HG03196 (cell line): ENCODE measurements at regions not wholly inside any gene's neighbourhood (a gene's known extent, or its start where the extent isn't known, plus 50 kb on each side); places are given as distances from the start of the nearest gene placed in this dataset.

Source experiments
- ATAC-seq: cut with Tn5 transposase; IDR thresholded peaks from one replicate; pipeline ENCODE4 v1.9.1; 2021; ENCODE audit not compliant: unreplicated experiment

DNA sequence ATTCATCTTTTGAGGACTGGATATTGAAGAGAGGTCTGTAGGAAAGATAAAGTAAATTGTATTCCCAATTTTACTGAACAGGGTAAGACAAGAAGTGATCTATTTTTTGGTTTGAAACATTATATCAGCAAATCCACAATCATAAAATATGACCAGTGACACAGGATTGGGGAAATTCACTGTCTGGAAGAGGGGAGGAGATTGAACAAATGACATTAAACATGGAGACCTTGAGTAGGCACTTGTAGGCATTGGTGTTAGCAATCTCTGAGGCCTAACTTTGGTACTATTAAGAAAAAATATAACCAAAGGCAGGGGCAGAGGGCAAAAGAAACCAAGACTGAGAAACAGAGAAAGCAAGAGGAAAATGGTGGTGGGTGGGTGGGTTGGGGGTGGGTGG, 132.6 kb upstream of the TMEM161B start:
- ATAC-seq: no peak

DNA sequence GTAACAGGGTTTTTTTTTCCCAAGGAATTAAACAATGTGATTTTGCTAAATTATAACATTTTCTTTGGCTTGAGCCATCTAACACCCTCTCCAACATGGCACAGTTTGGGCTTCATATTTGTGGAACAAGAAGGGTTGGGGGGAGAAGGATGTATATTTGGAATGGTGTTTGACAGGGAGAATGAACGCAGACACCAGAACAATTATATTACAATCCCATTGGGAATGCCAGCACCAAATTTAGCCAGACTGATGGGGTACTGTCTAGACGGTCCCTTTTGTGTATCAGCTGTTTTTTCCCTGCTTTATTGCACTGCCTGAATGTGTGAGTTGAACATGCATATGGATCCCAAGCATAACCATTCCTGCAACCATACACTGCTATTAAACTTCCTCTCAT, 130.9 kb upstream of the TMEM161B start:
- no peak for ATAC-seq

DNA sequence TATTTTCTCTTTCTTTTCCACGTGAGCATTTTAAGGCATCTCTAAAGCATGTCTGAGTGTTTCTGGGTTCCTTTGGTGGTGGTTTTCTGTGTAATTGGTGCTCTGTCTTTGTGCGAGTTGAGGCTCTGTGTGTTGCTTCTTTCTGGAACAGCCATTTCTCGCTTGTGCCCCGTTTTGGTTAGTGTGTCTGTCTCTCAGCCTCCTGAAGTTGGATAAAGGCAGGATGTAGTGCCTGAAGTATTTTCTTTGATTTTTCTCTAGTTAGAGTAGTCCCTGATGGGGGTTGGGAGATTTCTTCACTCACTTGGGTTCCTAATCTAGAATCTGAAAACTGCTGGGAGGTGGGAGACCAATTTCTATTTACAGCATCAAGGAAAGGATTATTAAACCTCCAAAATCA, 129.7 kb upstream of the TMEM161B start:
- no peak for ATAC-seq

DNA sequence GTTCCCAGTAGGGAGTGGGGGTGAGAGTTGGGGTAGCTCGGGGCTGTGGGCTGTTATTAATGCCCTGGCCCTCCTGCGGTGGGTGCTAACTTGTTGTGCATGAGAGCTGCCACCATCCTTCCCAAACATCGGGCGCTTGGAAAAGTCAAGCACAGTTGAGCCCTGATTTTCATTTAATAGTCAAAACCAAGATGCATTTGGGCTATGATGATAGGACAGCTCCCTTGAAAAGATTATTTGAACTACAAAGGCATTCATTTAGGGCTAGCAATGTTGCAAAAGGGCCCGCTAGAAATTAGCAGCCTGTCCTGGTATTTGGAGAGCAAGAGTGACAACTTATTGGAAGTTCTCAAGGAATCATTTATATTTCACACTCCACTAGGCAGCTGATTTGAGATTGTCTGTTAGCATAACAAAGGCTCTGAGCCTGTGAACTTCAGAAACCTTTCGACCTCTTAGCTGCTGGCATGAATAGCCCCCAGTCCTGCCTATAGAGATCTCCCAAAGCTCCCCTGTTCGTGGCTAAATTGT, 128.2 kb upstream of the TMEM161B start:
- no peak for ATAC-seq

DNA sequence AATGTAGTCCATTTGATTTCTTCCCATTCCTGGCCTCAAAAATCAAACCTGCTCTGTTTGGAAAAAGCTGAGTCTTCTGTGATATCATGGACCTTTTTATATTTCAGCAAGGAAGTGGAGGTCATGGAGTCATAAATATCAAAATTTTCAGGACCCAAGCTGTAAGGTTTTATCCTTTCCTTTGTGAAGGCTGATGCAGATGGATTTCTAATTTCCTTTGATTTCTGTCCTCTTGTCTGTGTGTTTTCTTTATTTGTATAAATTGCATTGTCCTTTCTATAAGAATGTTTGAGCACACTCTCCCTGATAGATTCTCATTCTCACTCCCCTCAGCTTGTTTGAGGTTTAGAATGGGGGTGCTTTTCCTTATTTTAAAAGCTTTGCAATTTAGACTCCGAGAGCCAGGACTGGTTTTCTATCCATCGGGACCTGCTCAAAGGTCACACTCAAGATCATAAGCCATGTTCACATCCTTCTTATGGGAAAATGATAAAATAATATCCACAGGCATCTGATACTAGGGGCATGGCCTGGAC, 127.4 kb upstream of the TMEM161B start:
- no peak for ATAC-seq

DNA sequence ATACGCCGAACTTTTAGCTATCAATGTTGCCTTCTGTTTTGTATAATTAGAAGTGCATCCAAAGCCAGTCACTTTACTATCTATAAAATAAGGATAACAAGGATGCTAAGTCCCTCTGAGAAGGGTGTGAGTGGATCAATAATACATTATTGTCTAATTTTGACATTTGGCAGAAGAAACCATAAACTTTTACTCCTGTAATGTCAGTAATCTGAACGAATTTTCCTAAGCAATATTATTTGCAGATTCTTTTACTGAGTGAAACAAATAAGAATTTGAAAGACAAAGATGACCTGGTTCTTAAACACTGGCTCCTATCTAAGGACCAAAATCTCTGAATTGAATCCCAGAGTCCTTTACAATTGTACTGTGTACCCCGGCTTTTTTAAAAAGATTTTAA, 126.6 kb upstream of the TMEM161B start:
- ATAC-seq: no peak

DNA sequence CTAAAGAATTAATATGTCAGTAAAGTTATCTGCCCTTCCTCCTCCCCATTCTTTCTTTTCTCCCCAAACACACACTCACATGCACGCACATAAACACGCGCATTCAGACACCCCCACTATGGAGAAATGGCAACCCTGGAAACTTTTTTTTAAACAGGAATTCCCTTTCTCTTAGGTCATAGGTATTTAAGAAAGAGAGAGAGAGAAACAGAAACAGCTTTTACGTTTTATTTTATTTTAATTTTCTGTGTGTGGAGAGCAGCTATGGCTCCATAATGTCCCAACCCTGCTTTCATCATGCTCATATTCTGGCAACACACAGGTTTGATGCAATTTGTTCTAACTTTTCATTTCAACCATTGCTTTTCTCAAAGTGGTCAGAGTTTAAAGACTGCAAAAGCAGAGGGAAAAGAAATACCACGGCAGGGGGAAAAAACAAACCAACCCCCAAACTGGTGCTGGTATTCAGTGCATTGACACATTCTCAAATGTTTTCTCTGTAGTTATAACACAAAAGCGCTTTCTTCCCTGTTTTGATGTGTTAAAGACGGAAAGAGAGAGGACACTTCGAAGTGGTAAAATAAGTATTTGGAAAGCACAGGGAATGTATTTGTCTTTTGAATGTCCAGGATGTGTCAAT, 126.0 kb upstream of the TMEM161B start:
- ATAC-seq: no peak

DNA sequence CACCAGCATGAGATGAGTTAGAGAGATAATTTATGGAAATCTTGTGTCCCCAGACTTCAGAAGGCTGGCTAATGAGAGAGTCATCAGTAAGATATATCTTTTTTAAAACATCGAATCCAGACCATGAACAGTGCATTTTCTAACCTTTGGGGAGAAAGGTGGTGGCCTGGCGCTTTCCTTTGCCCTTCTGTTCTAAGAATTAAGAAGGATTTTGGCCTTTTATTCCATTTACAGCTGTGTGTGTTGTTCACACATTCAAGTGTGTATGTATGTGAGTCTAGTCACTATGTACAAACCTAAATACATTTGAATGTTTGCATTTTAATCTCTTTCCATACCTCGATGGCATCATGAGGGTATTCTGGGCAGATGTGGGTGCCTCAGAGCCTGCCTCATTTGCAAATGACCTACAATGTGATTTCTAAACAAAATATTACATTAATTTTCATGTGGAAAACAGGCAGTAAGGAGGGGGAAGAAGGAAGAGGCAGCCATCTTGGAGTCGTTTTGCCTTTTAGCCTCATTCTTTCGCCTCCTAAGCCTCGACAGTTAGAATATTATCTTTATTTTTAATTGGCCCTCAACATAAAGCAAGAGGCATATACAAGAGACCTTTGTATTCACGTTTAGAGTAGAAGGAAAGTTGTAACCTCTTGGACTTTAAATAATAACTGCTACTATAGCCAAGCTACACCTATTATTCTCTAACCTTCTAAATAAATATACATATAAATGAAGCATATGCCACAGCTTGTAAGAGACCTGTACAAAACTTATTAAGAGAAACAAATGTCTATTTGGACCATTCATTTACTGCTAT, 125.3 kb upstream of the TMEM161B start:
- ATAC-seq: no peak

DNA sequence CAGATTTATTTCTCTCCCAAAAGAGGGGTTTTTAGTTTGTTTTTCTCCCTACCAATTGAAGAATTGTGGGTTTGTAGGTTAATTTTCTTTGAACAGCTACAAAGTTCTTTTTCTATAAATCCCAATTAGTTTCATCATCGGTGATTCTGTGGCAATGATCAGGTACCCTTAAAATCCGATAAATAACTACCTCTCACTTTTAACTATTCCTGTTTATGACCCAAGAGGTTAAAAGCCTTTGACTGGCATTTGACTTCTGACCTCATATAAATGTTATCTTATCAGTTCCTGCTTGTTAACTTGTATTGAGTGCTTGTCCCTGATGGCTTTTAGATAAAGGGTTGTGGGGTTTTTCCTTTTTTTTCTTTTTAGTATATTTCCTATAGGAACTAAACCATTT, 124.4 kb upstream of the TMEM161B start:
- no peak for ATAC-seq

DNA sequence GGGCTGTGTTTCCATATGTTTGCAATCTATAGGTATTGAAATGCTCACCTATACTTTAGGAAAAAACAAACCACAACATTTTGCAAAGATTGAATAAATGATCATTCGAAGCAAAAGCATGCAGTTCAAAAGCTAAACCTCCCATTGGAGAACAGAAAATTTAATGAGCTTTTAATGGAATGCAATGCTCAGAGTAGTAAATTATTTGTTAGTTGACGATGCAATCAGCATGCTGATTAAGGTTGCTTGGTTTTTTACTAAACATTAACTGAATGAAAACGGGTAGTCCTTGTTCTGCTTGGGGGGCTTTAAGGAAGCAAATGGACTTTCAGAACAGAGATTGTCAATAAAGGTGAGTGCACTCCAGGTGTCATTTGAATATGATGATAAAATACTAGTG, 123.3 kb upstream of the TMEM161B start:
- ATAC-seq: no peak

DNA sequence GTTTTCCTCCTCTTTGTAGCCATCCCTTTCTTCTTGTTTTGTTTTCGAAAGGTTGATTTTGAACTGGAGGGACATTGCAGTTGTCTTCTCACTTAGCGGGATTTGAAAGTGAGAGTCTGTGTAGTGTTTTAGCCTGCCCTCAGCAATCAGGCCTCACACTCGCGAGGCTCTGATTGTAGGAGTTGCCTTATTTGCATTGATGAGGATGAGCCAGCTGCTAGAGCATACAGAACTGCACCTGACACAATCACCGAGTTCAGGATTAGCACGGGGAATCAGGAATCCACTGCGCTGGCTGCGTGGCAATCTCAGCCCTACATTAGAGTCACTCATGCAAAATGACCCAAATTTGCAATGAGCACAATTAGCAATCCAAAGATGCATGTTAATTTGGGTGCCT, 122.5 kb upstream of the TMEM161B start:
- ATAC-seq: no peak

DNA sequence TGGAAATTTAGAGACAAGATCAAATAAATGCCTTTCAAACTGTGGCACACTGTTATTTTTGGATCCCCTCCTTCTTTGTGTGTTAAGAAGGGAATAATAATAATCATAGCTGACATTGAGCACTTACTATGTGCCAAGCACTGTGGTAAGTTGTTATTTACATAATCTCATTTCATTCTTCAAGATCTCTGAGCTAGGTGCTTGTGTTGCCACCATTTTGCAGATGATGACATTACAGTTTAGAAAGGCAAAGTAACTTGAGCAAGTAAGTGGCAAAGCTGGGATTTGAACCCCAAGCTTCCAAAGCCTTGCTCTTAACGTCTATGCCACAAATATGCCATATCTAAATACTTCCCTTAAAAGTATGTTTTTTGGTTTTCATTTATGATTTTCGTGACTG, 121.8 kb upstream of the TMEM161B start:
- ATAC-seq: no peak

DNA sequence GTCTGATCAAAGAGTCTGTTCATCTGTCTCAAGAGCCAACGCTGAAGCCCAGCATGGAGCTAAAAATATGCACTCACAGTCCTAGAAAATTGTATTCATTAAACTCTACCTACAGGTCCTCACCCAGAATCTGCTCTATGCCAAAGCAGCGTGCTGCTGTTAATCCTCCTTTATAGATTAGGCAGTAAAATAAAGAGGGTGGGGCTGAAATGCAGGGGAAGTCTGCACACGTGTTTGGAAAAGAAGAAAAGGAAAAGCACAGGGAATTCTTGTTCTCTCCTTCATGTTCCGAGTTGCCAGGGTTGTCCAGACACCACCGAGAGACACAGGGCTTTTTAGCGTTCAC, 121.4 kb upstream of the TMEM161B start:
- no peak for ATAC-seq

DNA sequence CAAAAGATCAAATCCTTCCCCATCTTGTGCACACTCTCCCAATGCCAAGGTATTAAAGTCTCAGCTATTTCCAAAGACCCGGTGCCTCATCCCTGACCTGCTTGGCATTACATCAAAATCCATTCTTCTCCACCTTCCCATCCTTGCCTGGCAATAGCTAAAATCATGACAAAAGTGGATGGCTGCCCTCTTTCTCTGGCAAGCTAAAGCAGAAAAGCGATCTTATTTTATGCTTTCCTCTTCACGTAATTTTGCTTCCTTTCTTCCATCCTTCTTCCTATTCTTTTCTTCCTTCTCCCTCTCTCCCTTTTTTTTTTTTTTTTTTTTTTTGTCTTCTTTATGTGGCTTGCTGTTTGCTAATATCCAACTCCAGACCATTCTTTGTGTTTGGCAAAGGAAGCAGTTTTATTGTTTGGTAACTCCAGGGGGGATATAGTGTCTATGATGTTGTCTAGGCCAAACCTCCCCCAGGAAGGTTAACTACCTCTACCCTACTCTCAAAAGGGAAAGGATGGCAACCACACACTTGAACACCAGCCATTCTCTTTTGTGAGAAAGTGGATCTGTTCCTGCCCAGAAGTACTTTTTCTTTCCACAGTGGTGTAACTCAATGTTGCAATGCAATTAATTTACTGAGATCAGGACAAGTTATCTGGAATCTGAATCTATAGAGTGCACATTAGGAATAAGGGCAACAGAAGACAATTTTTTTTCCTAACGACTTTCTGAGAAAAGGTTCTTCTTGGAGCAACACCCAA, 120.9 kb upstream of the TMEM161B start:
- no peak for ATAC-seq

DNA sequence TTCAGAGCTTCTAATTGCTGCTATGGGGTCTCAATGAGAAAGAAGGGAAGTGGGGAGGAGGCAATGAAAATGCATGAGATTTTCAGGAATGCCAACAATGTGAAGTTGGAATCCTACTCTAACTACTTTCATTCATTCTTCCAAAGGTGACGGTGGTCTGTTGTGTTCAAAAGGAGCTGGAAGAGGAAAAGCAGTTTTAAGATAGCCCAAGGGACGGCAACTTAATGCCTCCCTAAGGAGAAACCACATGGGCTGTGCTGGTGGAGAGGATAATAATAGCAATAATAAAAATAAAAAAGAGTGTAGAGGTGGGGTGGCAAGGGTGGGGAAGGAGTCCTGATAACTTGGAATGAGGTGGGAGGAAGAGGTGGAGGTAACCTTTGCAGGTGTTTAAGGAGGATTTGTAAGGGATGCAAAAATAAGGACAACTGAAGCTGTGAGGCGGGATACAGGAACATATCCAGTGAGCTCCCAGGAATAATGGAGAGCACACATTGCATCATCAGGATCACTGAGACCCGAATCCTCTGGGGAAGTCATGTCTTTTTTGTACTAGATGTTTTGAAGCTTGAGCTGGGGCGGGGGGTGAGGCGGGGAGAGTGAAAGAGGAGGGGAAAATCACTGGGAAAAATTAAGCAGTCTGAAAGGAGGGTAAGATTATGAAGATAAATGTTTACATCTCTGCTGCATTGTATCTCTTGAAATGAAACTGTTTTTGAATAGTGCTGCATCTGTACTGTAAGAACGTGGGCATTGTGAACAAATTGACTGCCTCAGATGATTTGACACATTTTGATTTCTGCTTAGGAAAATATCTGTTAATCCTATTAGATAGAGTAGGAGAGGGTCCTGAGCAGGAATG, 120.1 kb upstream of the TMEM161B start:
- ATAC-seq: no peak

DNA sequence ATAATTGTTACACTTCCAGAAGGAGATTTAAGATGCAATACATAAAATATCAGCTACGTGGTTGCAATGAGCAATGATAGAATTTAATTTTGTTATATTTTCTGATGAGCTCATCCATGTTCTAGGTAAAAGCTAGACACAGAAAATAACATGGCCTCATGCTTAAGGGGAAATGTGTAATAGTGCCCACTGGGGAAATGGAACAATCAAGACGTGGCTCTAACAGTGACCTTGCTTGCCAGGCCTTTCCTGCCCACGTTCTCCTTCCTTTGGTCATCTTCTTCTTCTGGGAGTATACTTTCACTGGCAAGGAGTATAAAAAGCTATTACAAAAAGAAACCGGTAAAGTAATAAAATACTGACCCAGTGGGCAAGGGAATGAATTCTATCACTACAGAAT, 116.2 kb upstream of the TMEM161B start:
- no peak for ATAC-seq

DNA sequence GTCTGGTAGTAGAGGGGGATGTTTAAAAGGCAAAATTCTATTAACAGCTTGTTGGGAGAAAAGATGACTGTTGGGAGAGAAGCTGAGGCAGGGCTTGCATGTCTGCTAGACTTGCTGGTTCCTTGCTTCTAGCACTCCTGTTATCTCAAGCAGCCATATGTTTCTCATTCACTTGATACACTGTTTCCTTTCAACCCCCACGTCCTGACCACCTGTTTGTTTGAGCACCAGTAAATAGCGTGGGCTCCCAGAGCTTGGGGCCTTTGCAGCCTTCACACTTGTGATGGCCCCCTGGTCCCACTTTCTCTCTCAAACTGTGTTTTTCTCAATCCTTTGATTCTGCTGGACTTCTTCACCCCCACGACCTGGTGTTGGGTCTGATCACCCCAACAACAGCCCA, 111.7 kb upstream of the TMEM161B start:
- ATAC-seq: no peak

DNA sequence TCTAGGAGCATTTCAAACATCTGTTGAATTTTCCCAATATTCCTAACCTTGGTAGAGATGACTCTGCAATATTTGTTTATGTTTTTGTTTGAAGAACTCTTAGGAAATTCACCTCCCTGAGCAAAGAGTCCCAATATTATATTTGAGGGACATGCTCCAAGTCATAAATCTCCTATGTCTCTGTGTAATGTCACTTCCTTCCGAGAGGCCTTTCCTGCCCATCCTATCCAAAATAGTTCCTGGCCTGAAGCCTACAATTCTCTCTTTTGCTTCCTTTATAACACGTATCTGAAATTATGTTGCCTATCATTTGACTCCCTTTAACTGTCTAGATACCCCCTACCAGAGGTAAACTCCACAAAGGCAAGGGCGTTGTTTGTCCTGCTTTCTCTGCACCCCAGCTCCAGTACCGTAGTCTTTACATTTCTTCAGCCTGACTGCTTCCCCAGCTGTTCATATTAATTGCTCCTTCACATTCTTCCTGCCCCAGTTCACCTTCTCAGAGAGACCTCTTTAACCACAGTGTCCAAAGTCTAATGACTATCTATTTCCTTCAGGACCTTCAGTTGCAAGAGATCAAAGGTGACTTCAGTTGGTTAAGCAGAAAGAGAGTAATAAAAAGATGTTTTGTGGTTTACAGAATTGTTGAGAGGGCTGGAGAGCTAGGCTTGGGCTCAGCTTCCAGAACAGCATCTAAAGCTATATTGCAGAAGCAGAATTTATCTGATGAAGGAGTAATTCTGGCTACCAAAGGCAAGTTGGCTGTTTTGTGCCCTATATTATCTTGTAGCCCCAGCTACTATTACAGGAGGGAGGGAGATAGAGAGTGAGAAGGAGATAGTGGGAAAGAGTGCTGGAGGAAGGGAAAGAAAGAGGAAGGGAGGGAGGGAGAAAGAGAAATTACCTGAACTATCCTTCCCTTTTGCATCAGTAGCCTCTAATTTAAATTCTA, 109.3 kb upstream of the TMEM161B start:
- no peak for ATAC-seq

DNA sequence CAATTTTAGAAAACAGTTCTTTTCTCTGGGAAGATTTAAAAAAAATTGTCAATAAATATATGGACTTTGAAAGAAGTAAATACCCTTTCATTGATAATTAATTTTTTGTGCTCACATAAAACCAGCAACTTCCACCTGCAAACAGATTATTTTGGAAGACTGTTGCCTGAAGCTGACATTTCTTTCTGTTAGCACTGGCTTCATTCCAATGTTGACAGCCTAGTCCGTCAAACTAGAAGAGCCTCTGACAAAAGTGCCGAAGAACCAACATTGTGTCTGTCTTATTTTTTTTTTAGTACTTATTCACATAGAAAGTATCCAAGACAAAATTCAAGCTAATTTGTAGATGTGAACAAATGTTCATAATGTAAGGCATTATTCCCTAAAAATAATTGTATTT, 108.6 kb upstream of the TMEM161B start:
- no peak for ATAC-seq

DNA sequence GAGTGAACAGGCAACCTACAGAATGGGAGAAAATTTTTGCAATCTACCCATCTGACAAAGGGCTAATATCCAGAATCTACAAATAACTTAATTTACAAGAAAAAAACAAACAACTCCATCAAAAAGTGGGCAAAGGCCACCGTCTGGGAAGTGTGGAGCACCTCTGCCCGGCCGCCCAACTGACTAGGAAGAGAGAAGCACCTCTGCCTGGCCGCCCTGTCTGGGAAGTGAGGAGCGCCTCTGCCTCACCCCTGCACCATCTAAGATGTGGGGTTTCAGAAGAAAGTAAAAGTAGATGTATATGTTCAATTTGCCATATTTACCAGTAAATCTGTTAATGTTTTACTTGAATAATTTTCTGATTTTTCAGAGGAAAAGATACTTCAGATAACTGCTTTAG, 108.1 kb upstream of the TMEM161B start:
- no peak for ATAC-seq
